ENCODE measurements at regions not wholly inside any gene's neighbourhood (a gene's known extent, or its start where the extent isn't known, plus 50 kb on each side); places are given as distances from the start of the nearest gene placed in this dataset.
"Not testable (repeated sequence)": the region's sequence is repeated elsewhere in the genome, so short reads cannot be mapped to it uniquely, and the experiment has no call there.

GRCh38 chr13:54069958-54070357 lies 1041.3 kb downstream of the OLFM4 start:
- TF ChIP-seq CTCF (IDR thresholded peaks at IDR 0.05; ENCODE audit: poor library complexity); EZH2 (IDR thresholded peaks at IDR 0.05; ENCODE audit: borderline replicate concordance); EZH2phosphoT487 (IDR thresholded peaks at IDR 0.05; ENCODE audit: low read depth, severe bottlenecking, unreplicated experiment): not testable (repeated sequence)

All from hepatocyte (in vitro differentiated cells).